Smooth muscle cell (in vitro differentiated cells): ENCODE measurements at regions not wholly inside any gene's neighbourhood (a gene's known extent, or its start where the extent isn't known, plus 50 kb on each side); places are given as distances from the start of the nearest gene placed in this dataset.
A peak's percentile ranks its signal among the peaks of the same experiment; 100 is the strongest.

Source experiments
- DNase-seq: peaks from one replicate; lab custom pipeline; 2025; ENCODE audit not compliant: unreplicated experiment; lab: John Stamatoyannopoulos, UW
- H2AFZ ChIP-seq: fragments of 200-600 bp; sonication (generic); 2 replicates; pipeline ENCODE4 v1.6.0; 2016; ENCODE audit warnings: antibody characterized with exemption, low read depth, mild to moderate bottlenecking
- H3F3A ChIP-seq: fragments of 200-600 bp; sonication (generic); 2 replicates; pipeline ENCODE4 v1.6.0; 2017; ENCODE audit warnings: antibody characterized with exemption, low read depth
- H3K27ac ChIP-seq: fragments of 200-600 bp; sonication (generic); 2 replicates; pipeline ENCODE4 v1.5.1; 2016; ENCODE audit warnings: low read depth, mild to moderate bottlenecking
- H3K27me3 ChIP-seq: fragments of 200-600 bp; sonication (generic); 2 replicates; pipeline ENCODE4 v1.6.1; 2016; ENCODE audit warnings: low read depth, mild to moderate bottlenecking
- H3K36me3 ChIP-seq: fragments of 200-600 bp; sonication (generic); 2 replicates; pipeline ENCODE4 v1.5.1; 2016; ENCODE audit warnings: low read depth
- H3K4me1 ChIP-seq: fragments of 200-600 bp; sonication (generic); 2 replicates; pipeline ENCODE4 v1.5.1; 2016; ENCODE audit warnings: low read depth
- H3K4me2 ChIP-seq: fragments of 200-600 bp; sonication (generic); 2 replicates; pipeline ENCODE4 v1.6.0; 2016; ENCODE audit warnings: mild to moderate bottlenecking
- H3K4me3 ChIP-seq: fragments of 200-600 bp; sonication (generic); 2 replicates; pipeline ENCODE4 v1.5.1; 2016; ENCODE audit warnings: mild to moderate bottlenecking
- H3K79me2 ChIP-seq: fragments of 200-600 bp; sonication (generic); 2 replicates; pipeline ENCODE4 v1.6.0; 2016; ENCODE audit warnings: low read depth, mild to moderate bottlenecking
- H3K9ac ChIP-seq: fragments of 200-600 bp; sonication (generic); 2 replicates; pipeline ENCODE4 v1.6.0; 2016; ENCODE audit warnings: low read depth
- H3K9me3 ChIP-seq: fragments of 200-600 bp; sonication (generic); replicated peaks from 2 replicates; pipeline ENCODE4 v1.5.1; 2016; ENCODE audit warnings: low read depth
- H4K20me1 ChIP-seq: fragments of 200-600 bp; sonication (generic); 2 replicates; pipeline ENCODE4 v1.6.0; 2016; ENCODE audit warnings: low read depth
- CTCF ChIP-seq: fragments of 200-600 bp; sonication (generic); IDR thresholded peaks from 2 replicates; pipeline ENCODE4 v1.5.1; 2017; ENCODE audit warnings: borderline replicate concordance, mild to moderate bottlenecking, antibody characterized with exemption; ENCODE audit not compliant: insufficient read depth, poor library complexity, severe bottlenecking
- WGBS: methylation state at CpG from one replicate; pipeline ENCODE4 v1.1.7; 2016; ENCODE audit warnings: low lambda C conversion rate; 5-methylcytosine and 5-hydroxymethylcytosine counted together

GRCh38 chrX:42241421-42241820, 318.1 kb upstream of the CASK start:
- Histone ChIP-seq H3F3A (no peaks in the 10 kb centered on the region), H3K4me1 (peaks cover 10% of the 10 kb centered on the region), H3K9ac (no peak overlapping the region), H3K9me3 (no peaks in the 10 kb centered on the region), H3K4me2 (no peak overlapping the region), H3K36me3 (no peaks in the 10 kb centered on the region), H4K20me1 (no peaks in the 10 kb centered on the region), H3K79me2 (no peaks in the 10 kb centered on the region), H3K27ac (no peak overlapping the region), H3K4me3 (no peak overlapping the region), H3K27me3 (no peaks in the 10 kb centered on the region), H2AFZ (no peak overlapping the region)
- TF ChIP-seq CTCF, result no peak
- WGBS, result 38% methylated on average over 1 of the region's 1 CpG
- DNase-seq, result no peak

- no peak for DNase-seq
- 59% methylated on average over 2 of the region's 2 CpGs for WGBS
- no peak overlapping the region for H3K27ac ChIP-seq
These were observed 314.6 kb upstream of the CASK start for GRCh38 chrX:42237956-42238355.

GRCh38 chrX:42229533-42229932, 306.2 kb upstream of the CASK start:
- Histone ChIP-seq H2AFZ (no peak overlapping the region), H3K27me3 (no peaks in the 10 kb centered on the region), H3K9ac (no peak overlapping the region), H3K4me1 (no peaks in the 10 kb centered on the region), H3K79me2 (no peaks in the 10 kb centered on the region), H3F3A (no peaks in the 10 kb centered on the region), H4K20me1 (no peaks in the 10 kb centered on the region), H3K36me3 (no peaks in the 10 kb centered on the region), H3K4me2 (no peak overlapping the region), H3K27ac (no peak overlapping the region), H3K9me3 (no peaks in the 10 kb centered on the region), H3K4me3 (no peak overlapping the region)
- WGBS, result 70% methylated on average over 2 of the region's 2 CpGs
- TF ChIP-seq CTCF, result no peak
- DNase-seq, result no peak

More at GRCh38 chrX:42237956-42238355, 314.6 kb upstream of the CASK start:
- H2AFZ ChIP-seq, result no peak overlapping the region
- H3K4me3 ChIP-seq, result no peak overlapping the region
- H3K4me1 ChIP-seq, result no peaks in the 10 kb centered on the region
- peak overlapping the region; percentile 8 for H3K4me2 ChIP-seq
- H3K9me3 ChIP-seq, result no peaks in the 10 kb centered on the region
- H4K20me1 ChIP-seq, result no peaks in the 10 kb centered on the region
- H3K79me2 ChIP-seq, result no peaks in the 10 kb centered on the region
- no peak overlapping the region for H3K9ac ChIP-seq
- no peaks in the 10 kb centered on the region for H3K27me3 ChIP-seq
- H3F3A ChIP-seq, result no peaks in the 10 kb centered on the region
- no peak for TF ChIP-seq CTCF
- H3K36me3 ChIP-seq, result no peaks in the 10 kb centered on the region

GRCh38 chrX:42220666-42221065, 297.3 kb upstream of the CASK start:
- Histone ChIP-seq H3K9me3 (no peaks in the 10 kb centered on the region), H3K36me3 (no peaks in the 10 kb centered on the region), H3K79me2 (no peaks in the 10 kb centered on the region), H4K20me1 (no peaks in the 10 kb centered on the region), H3F3A (no peaks in the 10 kb centered on the region), H3K4me2 (no peak overlapping the region), H2AFZ (no peak overlapping the region), H3K4me1 (no peaks in the 10 kb centered on the region), H3K4me3 (no peak overlapping the region), H3K9ac (no peak overlapping the region), H3K27me3 (no peaks in the 10 kb centered on the region), H3K27ac (no peak overlapping the region)
- 82% methylated on average over 2 of the region's 2 CpGs for WGBS
- DNase-seq, result no peak
- no peak for TF ChIP-seq CTCF
